ENCODE measurements at regions not wholly inside any gene's neighbourhood (a gene's known extent, or its start where the extent isn't known, plus 50 kb on each side); places are given as distances from the start of the nearest gene placed in this dataset.

DNA sequence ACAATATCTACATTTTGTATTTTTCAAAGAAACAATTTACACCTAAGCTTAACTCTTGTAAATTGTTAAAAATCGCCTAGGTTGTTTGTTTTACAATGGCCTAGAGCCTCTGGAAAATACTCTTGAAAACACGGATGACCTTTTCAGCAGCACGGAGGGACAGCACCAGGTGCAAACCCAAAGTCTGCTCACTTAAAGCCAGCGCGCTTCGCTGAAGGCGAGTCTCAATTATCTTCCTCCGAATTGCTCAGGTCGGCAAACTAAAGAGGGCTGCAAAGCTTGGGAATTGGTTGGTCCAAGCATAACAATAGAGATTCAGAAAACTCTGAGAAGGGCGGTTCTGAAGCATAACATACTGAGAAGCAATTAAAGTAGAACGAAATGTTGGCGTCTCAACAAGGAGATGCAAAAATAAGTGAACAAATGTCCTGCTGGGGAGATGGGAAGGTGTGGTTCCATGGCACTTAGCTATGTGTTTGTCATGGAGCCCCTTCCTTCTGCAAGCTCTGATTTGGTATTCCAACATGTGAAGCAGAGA, 139.9 kb upstream of the PITRM1 start:
- intact Hi-C loops (cut with DNase I), result no loop called here
- ATAC-seq, result no peak
- Histone ChIP-seq H3K36me3 (no peaks in the 10 kb centered on the region), H3K27ac (no peak overlapping the region), H3K27me3 (no peaks in the 10 kb centered on the region), H3K4me3 (no peak overlapping the region), H3K4me1 (no peaks in the 10 kb centered on the region), H3K9me3 (no peaks in the 10 kb centered on the region)
- DNase-seq, result no peak
- WGBS (ENCODE audit: insufficient coverage, low coverage, low lambda C conversion rate, missing lambda C conversion rate), result 59% methylated on average over 12 of the region's 12 CpGs
- no peak for TF ChIP-seq POLR2A (IDR thresholded peaks at IDR 0.05)
- TF ChIP-seq, protein P1, sequence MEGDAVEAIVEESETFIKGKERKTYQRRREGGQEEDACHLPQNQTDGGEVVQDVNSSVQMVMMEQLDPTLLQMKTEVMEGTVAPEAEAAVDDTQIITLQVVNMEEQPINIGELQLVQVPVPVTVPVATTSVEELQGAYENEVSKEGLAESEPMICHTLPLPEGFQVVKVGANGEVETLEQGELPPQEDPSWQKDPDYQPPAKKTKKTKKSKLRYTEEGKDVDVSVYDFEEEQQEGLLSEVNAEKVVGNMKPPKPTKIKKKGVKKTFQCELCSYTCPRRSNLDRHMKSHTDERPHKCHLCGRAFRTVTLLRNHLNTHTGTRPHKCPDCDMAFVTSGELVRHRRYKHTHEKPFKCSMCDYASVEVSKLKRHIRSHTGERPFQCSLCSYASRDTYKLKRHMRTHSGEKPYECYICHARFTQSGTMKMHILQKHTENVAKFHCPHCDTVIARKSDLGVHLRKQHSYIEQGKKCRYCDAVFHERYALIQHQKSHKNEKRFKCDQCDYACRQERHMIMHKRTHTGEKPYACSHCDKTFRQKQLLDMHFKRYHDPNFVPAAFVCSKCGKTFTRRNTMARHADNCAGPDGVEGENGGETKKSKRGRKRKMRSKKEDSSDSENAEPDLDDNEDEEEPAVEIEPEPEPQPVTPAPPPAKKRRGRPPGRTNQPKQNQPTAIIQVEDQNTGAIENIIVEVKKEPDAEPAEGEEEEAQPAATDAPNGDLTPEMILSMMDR (IDR thresholded peaks at IDR 0.05), result no peak

- Histone ChIP-seq H3K9me3 (no peaks in the 10 kb centered on the region), H3K36me3 (no peaks in the 10 kb centered on the region), H3K27me3 (no peaks in the 10 kb centered on the region), H3K4me3 (no peak overlapping the region), H3K27ac (no peak overlapping the region), H3K4me1 (no peaks in the 10 kb centered on the region)
- TF ChIP-seq, protein P1 (IDR thresholded peaks at IDR 0.05), result no peak
- TF ChIP-seq POLR2A (IDR thresholded peaks at IDR 0.05), result no peak
- intact Hi-C loops (cut with DNase I), result no loop called here
- WGBS (ENCODE audit: insufficient coverage, low coverage, low lambda C conversion rate, missing lambda C conversion rate), result 67% methylated on average over 8 of the region's 8 CpGs
- ATAC-seq (no peak), DNase-seq (no peak)
These were observed 137.6 kb upstream of the PITRM1 start for GRCh38 chr10:3310016-3310784.

DNA sequence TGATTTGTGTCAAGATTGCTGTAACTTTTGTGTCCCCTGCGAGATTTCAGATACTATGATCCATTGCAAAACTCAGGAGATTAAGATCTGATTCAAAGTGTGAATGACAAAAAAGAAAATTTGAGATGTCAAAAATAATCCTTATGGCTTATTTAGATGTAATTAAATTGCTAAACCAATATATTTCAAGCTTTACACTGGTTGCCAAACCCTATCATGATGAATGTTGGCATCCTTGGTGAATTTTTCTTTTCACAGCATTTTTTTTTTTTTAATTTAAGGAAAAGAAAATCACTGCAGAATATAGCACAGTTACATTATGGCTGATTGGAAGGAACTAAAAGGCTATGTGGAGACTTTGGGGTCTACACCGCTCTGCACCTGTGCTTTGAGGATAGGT, 133.5 kb upstream of the PITRM1 start:
- H3K36me3 ChIP-seq, result no peaks in the 10 kb centered on the region
- intact Hi-C loops (cut with DNase I), result no loop called here
- no peaks in the 10 kb centered on the region for H3K4me1 ChIP-seq
- TF ChIP-seq POLR2A (IDR thresholded peaks at IDR 0.05), result no peak
- TF ChIP-seq, protein P1 (IDR thresholded peaks at IDR 0.05), result no peak
- WGBS (ENCODE audit: insufficient coverage, low coverage, low lambda C conversion rate, missing lambda C conversion rate), result 60% methylated on average over 2 of the region's 2 CpGs
- DNase-seq (no peak), ATAC-seq (no peak)
- H3K27me3 ChIP-seq, result no peaks in the 10 kb centered on the region
- H3K27ac ChIP-seq, result no peak overlapping the region
- H3K4me3 ChIP-seq, result no peak overlapping the region
- H3K9me3 ChIP-seq, result no peaks in the 10 kb centered on the region

DNA sequence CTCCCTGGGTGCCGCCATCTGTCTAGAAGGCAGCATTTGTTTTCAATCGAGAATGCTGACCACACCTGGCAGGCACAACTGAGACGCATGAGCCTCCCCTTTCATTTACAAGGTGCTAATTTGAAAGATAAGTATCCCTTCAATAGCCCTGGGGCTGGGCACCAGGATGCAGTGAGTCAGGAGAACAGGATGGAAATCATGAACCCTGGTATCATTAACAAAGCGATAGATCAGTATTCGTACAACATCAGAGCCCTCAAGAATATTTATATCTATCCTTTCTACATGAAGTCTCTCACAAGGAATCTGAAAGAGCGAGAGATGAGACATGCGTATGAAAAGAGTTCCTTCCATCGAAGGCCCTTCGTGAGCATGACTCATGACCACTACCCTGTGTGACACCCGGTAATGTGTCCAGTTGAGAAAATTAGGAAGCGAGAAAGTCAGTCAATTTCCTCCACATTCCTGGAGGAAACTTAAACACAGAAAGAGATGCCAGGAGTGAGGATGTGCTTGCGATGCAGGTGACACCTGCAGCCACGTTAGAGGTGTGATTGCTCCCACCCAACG, 123.1 kb upstream of the PITRM1 start:
- Histone ChIP-seq H3K4me1 (no peaks in the 10 kb centered on the region), H3K9me3 (no peaks in the 10 kb centered on the region), H3K4me3 (no peak overlapping the region), H3K27me3 (no peaks in the 10 kb centered on the region), H3K27ac (no peak overlapping the region), H3K36me3 (no peaks in the 10 kb centered on the region)
- WGBS (ENCODE audit: insufficient coverage, low coverage, low lambda C conversion rate, missing lambda C conversion rate), result 67% methylated on average over 12 of the region's 14 CpGs
- TF ChIP-seq POLR2A (IDR thresholded peaks at IDR 0.05), result no peak
- TF ChIP-seq, protein P1 (IDR thresholded peaks at IDR 0.05), result no peak
- DNase-seq, result no peak
- no peak for ATAC-seq
- intact Hi-C loops (cut with DNase I), result no loop called here

All from right lobe of liver (tissue), 6 donors.